ENCODE measurements at regions not wholly inside any gene's neighbourhood (a gene's known extent, or its start where the extent isn't known, plus 50 kb on each side); places are given as distances from the start of the nearest gene placed in this dataset.

- H3K27me3 Mint-ChIP-seq (ENCODE audit: low read depth): peaks cover 19% of the 10 kb centered on the region
- no peak overlapping the region for H3K4me3 Mint-ChIP-seq
- H3K9me3 Mint-ChIP-seq: no peaks in the 10 kb centered on the region
- CTCF ChIA-PET: no interaction called here
- no peaks in the 10 kb centered on the region for H3K4me1 Mint-ChIP-seq (ENCODE audit: low read depth)
- intact Hi-C loops (cut with micrococcal nuclease): loop anchor here (10.0 kb wide), 1 partner anchor 1105 kb away; the partner anchor contains the start of gene TRAK1
- H3K27ac Mint-ChIP-seq: no peak overlapping the region
- no peak for DNase-seq
- H3K36me3 Mint-ChIP-seq (ENCODE audit: low read depth): no peaks in the 10 kb centered on the region
These were observed 209.9 kb upstream of the CTNNB1 start for GRCh38 chr3:40989141-40990061.

- H3K4me1 Mint-ChIP-seq (ENCODE audit: low read depth): no peaks in the 10 kb centered on the region
- DNase-seq: no peak
- no peaks in the 10 kb centered on the region for H3K9me3 Mint-ChIP-seq
- intact Hi-C loops (cut with micrococcal nuclease): no loop called here
- H3K27me3 Mint-ChIP-seq (ENCODE audit: low read depth): peaks cover 19% of the 10 kb centered on the region
- CTCF ChIA-PET: no interaction called here
- H3K4me3 Mint-ChIP-seq: no peak overlapping the region
- H3K36me3 Mint-ChIP-seq (ENCODE audit: low read depth): no peaks in the 10 kb centered on the region
- no peak overlapping the region for H3K27ac Mint-ChIP-seq
These were observed 209.2 kb upstream of the CTNNB1 start for GRCh38 chr3:40990062-40990456.

- Mint-ChIP-seq H3K9me3 (no peaks in the 10 kb centered on the region), H3K4me3 (no peak overlapping the region), H3K4me1 (ENCODE audit: low read depth) (no peaks in the 10 kb centered on the region), H3K27me3 (ENCODE audit: low read depth) (peaks cover 9% of the 10 kb centered on the region), H3K27ac (no peak overlapping the region), H3K36me3 (ENCODE audit: low read depth) (no peaks in the 10 kb centered on the region)
- intact Hi-C loops (cut with micrococcal nuclease): no loop called here
- no peak for DNase-seq
- CTCF ChIA-PET: no interaction called here
These were observed 207.3 kb upstream of the CTNNB1 start for GRCh38 chr3:40992023-40992422.

- DNase-seq: no peak
- Mint-ChIP-seq H3K4me3 (no peak overlapping the region), H3K36me3 (ENCODE audit: low read depth) (no peaks in the 10 kb centered on the region), H3K27ac (no peak overlapping the region), H3K27me3 (ENCODE audit: low read depth) (no peaks in the 10 kb centered on the region), H3K9me3 (no peaks in the 10 kb centered on the region), H3K4me1 (ENCODE audit: low read depth) (no peaks in the 10 kb centered on the region)
- CTCF ChIA-PET: interaction anchor here (0.6 to 1.0 kb wide), 2 partner anchors 31 to 607 kb away, joined by 3 to 4 read pairs; partner anchors contain the start of gene ENTPD3
- intact Hi-C loops (cut with micrococcal nuclease): no loop called here
These were observed 204.7 kb upstream of the CTNNB1 start for GRCh38 chr3:40994611-40995010.

GRCh38 chr3:40995271-40995670 is 204.0 kb upstream of the CTNNB1 start:
- H3K36me3 Mint-ChIP-seq (ENCODE audit: low read depth): no peaks in the 10 kb centered on the region
- intact Hi-C loops (cut with micrococcal nuclease): no loop called here
- DNase-seq: no peak
- H3K4me3 Mint-ChIP-seq: no peak overlapping the region
- no peaks in the 10 kb centered on the region for H3K27me3 Mint-ChIP-seq (ENCODE audit: low read depth)
- H3K27ac Mint-ChIP-seq: no peak overlapping the region
- no peaks in the 10 kb centered on the region for H3K4me1 Mint-ChIP-seq (ENCODE audit: low read depth)
- no peaks in the 10 kb centered on the region for H3K9me3 Mint-ChIP-seq
- CTCF ChIA-PET: interaction anchor here (0.6 to 1.0 kb wide), 2 partner anchors 30 to 608 kb away, joined by 3 to 4 read pairs; partner anchors contain the start of gene ENTPD3

- H3K36me3 Mint-ChIP-seq (ENCODE audit: low read depth): no peaks in the 10 kb centered on the region
- intact Hi-C loops (cut with micrococcal nuclease): no loop called here
- H3K4me3 Mint-ChIP-seq: no peak overlapping the region
- H3K9me3 Mint-ChIP-seq: no peaks in the 10 kb centered on the region
- CTCF ChIA-PET: interaction anchor here (0.6 kb wide), 1 partner anchor 206 kb away, joined by 5 read pairs; no protein-coding TSS in a partner anchor
- H3K4me1 Mint-ChIP-seq (ENCODE audit: low read depth): no peaks in the 10 kb centered on the region
- no peak overlapping the region for H3K27ac Mint-ChIP-seq
- DNase-seq: no peak
- no peaks in the 10 kb centered on the region for H3K27me3 Mint-ChIP-seq (ENCODE audit: low read depth)
These were observed 202.9 kb upstream of the CTNNB1 start for GRCh38 chr3:40996382-40996781.

- Mint-ChIP-seq H3K36me3 (ENCODE audit: low read depth) (no peaks in the 10 kb centered on the region), H3K9me3 (no peaks in the 10 kb centered on the region), H3K27ac (no peak overlapping the region), H3K27me3 (ENCODE audit: low read depth) (no peaks in the 10 kb centered on the region), H3K4me1 (ENCODE audit: low read depth) (peaks cover 4% of the 10 kb centered on the region), H3K4me3 (no peak overlapping the region)
- intact Hi-C loops (cut with micrococcal nuclease): no loop called here
- no peak for DNase-seq
- CTCF ChIA-PET: interaction anchor here (0.6 to 0.7 kb wide), 2 partner anchors 10 to 206 kb away, joined by 5 read pairs; no protein-coding TSS in a partner anchor
These were observed 202.2 kb upstream of the CTNNB1 start for GRCh38 chr3:40996827-40997710.

GRCh38 chr3:40997711-40998519 is 201.4 kb upstream of the CTNNB1 start:
- H3K27me3 Mint-ChIP-seq (ENCODE audit: low read depth): no peaks in the 10 kb centered on the region
- intact Hi-C loops (cut with micrococcal nuclease): no loop called here
- no peaks in the 10 kb centered on the region for H3K9me3 Mint-ChIP-seq
- CTCF ChIA-PET: interaction anchor here (0.7 kb wide), 1 partner anchor 10 kb away, joined by 5 read pairs; no protein-coding TSS in a partner anchor
- H3K27ac Mint-ChIP-seq: no peak overlapping the region
- H3K36me3 Mint-ChIP-seq (ENCODE audit: low read depth): no peaks in the 10 kb centered on the region
- H3K4me1 Mint-ChIP-seq (ENCODE audit: low read depth): peaks cover 12% of the 10 kb centered on the region
- no peak for DNase-seq
- no peak overlapping the region for H3K4me3 Mint-ChIP-seq

GRCh38 chr3:40999682-41000081 is 199.6 kb upstream of the CTNNB1 start:
- Mint-ChIP-seq H3K4me3 (no peak overlapping the region), H3K36me3 (ENCODE audit: low read depth) (no peaks in the 10 kb centered on the region), H3K27me3 (ENCODE audit: low read depth) (no peaks in the 10 kb centered on the region), H3K9me3 (no peaks in the 10 kb centered on the region), H3K4me1 (ENCODE audit: low read depth) (peaks cover 12% of the 10 kb centered on the region), H3K27ac (no peak overlapping the region)
- intact Hi-C loops (cut with micrococcal nuclease): no loop called here
- DNase-seq: no peak
- CTCF ChIA-PET: no interaction called here

- peaks cover 12% of the 10 kb centered on the region for H3K4me1 Mint-ChIP-seq (ENCODE audit: low read depth)
- H3K4me3 Mint-ChIP-seq: no peak overlapping the region
- no peaks in the 10 kb centered on the region for H3K9me3 Mint-ChIP-seq
- no peaks in the 10 kb centered on the region for H3K27me3 Mint-ChIP-seq (ENCODE audit: low read depth)
- CTCF ChIA-PET: no interaction called here
- no peak for DNase-seq
- H3K27ac Mint-ChIP-seq: no peak overlapping the region
- intact Hi-C loops (cut with micrococcal nuclease): no loop called here
- H3K36me3 Mint-ChIP-seq (ENCODE audit: low read depth): no peaks in the 10 kb centered on the region
These were observed 198.8 kb upstream of the CTNNB1 start for GRCh38 chr3:41000471-41000870.

GRCh38 chr3:41001556-41001955 is 197.7 kb upstream of the CTNNB1 start:
- H3K27ac Mint-ChIP-seq: no peak overlapping the region
- no peak overlapping the region for H3K4me3 Mint-ChIP-seq
- H3K27me3 Mint-ChIP-seq (ENCODE audit: low read depth): no peaks in the 10 kb centered on the region
- peaks cover 12% of the 10 kb centered on the region for H3K4me1 Mint-ChIP-seq (ENCODE audit: low read depth)
- no peaks in the 10 kb centered on the region for H3K9me3 Mint-ChIP-seq
- intact Hi-C loops (cut with micrococcal nuclease): no loop called here
- no peak for DNase-seq
- no peaks in the 10 kb centered on the region for H3K36me3 Mint-ChIP-seq (ENCODE audit: low read depth)
- CTCF ChIA-PET: interaction anchor here (1.4 kb wide), 1 partner anchor 16 kb away, joined by 3 read pairs; no protein-coding TSS in a partner anchor

- no peak overlapping the region for H3K4me3 Mint-ChIP-seq
- CTCF ChIA-PET: interaction anchor here (1.4 kb wide), 1 partner anchor 16 kb away, joined by 3 read pairs; no protein-coding TSS in a partner anchor
- no peaks in the 10 kb centered on the region for H3K9me3 Mint-ChIP-seq
- DNase-seq: peak; percentile 8
- no peaks in the 10 kb centered on the region for H3K27me3 Mint-ChIP-seq (ENCODE audit: low read depth)
- peaks cover 12% of the 10 kb centered on the region for H3K4me1 Mint-ChIP-seq (ENCODE audit: low read depth)
- H3K36me3 Mint-ChIP-seq (ENCODE audit: low read depth): no peaks in the 10 kb centered on the region
- no peak overlapping the region for H3K27ac Mint-ChIP-seq
- intact Hi-C loops (cut with micrococcal nuclease): no loop called here
These were observed 197.2 kb upstream of the CTNNB1 start for GRCh38 chr3:41002104-41002503.

Data from activated naive CD4-positive, alpha-beta T cell treated with anti-CD3 and anti-CD28 coated beads for 36 hours (primary cell).